Mesendoderm (in vitro differentiated cells): ENCODE measurements at regions not wholly inside any gene's neighbourhood (a gene's known extent, or its start where the extent isn't known, plus 50 kb on each side); places are given as distances from the start of the nearest gene placed in this dataset.

Experiments used
- DNase-seq: peaks from one replicate; pipeline ENCODE4 v3.0.0; 2013
- H2AK5ac ChIP-seq: 2 replicates; pipeline ENCODE4 v1.6.1; 2013; ENCODE audit warnings: low read length, inconsistent platforms
- H2BK120ac ChIP-seq: 2 replicates; pipeline ENCODE4 v1.6.1; 2013; ENCODE audit warnings: low read depth, mild to moderate bottlenecking, low read length, moderate library complexity, mixed read lengths
- H2BK15ac ChIP-seq: replicated peaks from 2 replicates; pipeline ENCODE4 v1.6.1; 2013; ENCODE audit warnings: low read depth, mild to moderate bottlenecking, moderate library complexity
- H2BK5ac ChIP-seq: 2 replicates; pipeline ENCODE4 v1.6.1; 2013; ENCODE audit warnings: low read length, inconsistent platforms
- H3K18ac ChIP-seq: 2 replicates; pipeline ENCODE4 v1.6.1; 2013; ENCODE audit warnings: mild to moderate bottlenecking, low read length, mixed read lengths
- H3K23ac ChIP-seq: one replicate; pipeline ENCODE4 v1.6.1; 2013; ENCODE audit warnings: low read length
- H3K27ac ChIP-seq: 2 replicates; pipeline ENCODE4 v1.5.1; 2013; ENCODE audit warnings: low read depth, mild to moderate bottlenecking, inconsistent platforms, low read length, moderate library complexity
- H3K27me3 ChIP-seq: 2 replicates; pipeline ENCODE4 v1.6.1; 2013; ENCODE audit warnings: low read length, control low read depth, mild to moderate bottlenecking, inconsistent platforms; ENCODE audit not compliant: insufficient read depth, poor library complexity
- H3K36me3 ChIP-seq: 2 replicates; pipeline ENCODE4 v1.6.1; 2013; ENCODE audit warnings: low read length, inconsistent platforms; ENCODE audit not compliant: control insufficient read depth, insufficient read depth
- H3K4ac ChIP-seq: one replicate; pipeline ENCODE4 v1.6.1; 2013; ENCODE audit warnings: low read depth, mild to moderate bottlenecking, low read length, moderate library complexity
- H3K4me1 ChIP-seq: 2 replicates; pipeline ENCODE4 v1.6.1; 2013; ENCODE audit warnings: low read depth, low read length, inconsistent platforms; ENCODE audit not compliant: control insufficient read depth
- H3K4me2 ChIP-seq: 2 replicates; pipeline ENCODE4 v1.6.1; 2013; ENCODE audit warnings: low read length
- H3K4me3 ChIP-seq: 2 replicates; pipeline ENCODE4 v1.5.1; 2013; ENCODE audit warnings: mild to moderate bottlenecking, low read length
- H3K56ac ChIP-seq: one replicate; pipeline ENCODE4 v1.6.1; 2013; ENCODE audit warnings: low read length
- H3K79me1 ChIP-seq: 2 replicates; pipeline ENCODE4 v1.6.1; 2013; ENCODE audit warnings: low read length, inconsistent platforms
- H3K79me2 ChIP-seq: 2 replicates; pipeline ENCODE4 v1.6.1; 2013; ENCODE audit warnings: mild to moderate bottlenecking, low read length; ENCODE audit not compliant: control insufficient read depth, insufficient read depth
- H3K9ac ChIP-seq: 2 replicates; pipeline ENCODE4 v1.6.1; 2013; ENCODE audit warnings: low read length, inconsistent platforms
- H4K5ac ChIP-seq: one replicate; pipeline ENCODE4 v1.6.1; 2013; ENCODE audit warnings: low read length
- H4K8ac ChIP-seq: one replicate; pipeline ENCODE4 v1.6.1; 2013; ENCODE audit warnings: low read depth, mild to moderate bottlenecking, control low read depth, low read length, moderate library complexity
- WGBS: extraction: QIAGEN DNeasy Blood & Tissue Kit; methylation state at CpG from one replicate; pipeline ENCODE4 v1.1.7; 2013; ENCODE audit warnings: low lambda C conversion rate, missing lambda C conversion rate; ENCODE audit not compliant: insufficient coverage; ENCODE audit errors: extremely low coverage; 5-methylcytosine and 5-hydroxymethylcytosine counted together

GRCh38 chr3:59644479-59645402 lies 594.9 kb upstream of the CFAP20DC start:
- no peak overlapping the region for H3K23ac ChIP-seq
- H4K5ac ChIP-seq = no peak overlapping the region
- no peak overlapping the region for H3K4me3 ChIP-seq
- DNase-seq = no peak
- H3K79me1 ChIP-seq = no peaks in the 10 kb centered on the region
- no peak overlapping the region for H3K18ac ChIP-seq
- no peaks in the 10 kb centered on the region for H3K79me2 ChIP-seq
- H3K36me3 ChIP-seq = no peaks in the 10 kb centered on the region
- no peak overlapping the region for H2BK15ac ChIP-seq
- H3K27me3 ChIP-seq = no peaks in the 10 kb centered on the region
- H3K4me1 ChIP-seq = no peaks in the 10 kb centered on the region
- no peak overlapping the region for H2BK120ac ChIP-seq
- H3K9ac ChIP-seq = no peak overlapping the region
- H4K8ac ChIP-seq = no peak overlapping the region
- no peak overlapping the region for H2BK5ac ChIP-seq
- no peak overlapping the region for H3K4ac ChIP-seq
- H3K56ac ChIP-seq = no peak overlapping the region
- no CpG with 5 or more reads among the region's 7 CpGs for WGBS
- H3K4me2 ChIP-seq = no peak overlapping the region
- no peak overlapping the region for H2AK5ac ChIP-seq
- no peak overlapping the region for H3K27ac ChIP-seq

- Histone ChIP-seq H3K4ac (no peak overlapping the region), H2AK5ac (no peak overlapping the region), H3K79me2 (no peaks in the 10 kb centered on the region), H2BK15ac (no peak overlapping the region), H3K4me3 (no peak overlapping the region), H3K56ac (no peak overlapping the region), H3K23ac (no peak overlapping the region), H4K8ac (no peak overlapping the region), H3K18ac (no peak overlapping the region), H3K9ac (no peak overlapping the region), H3K4me1 (no peaks in the 10 kb centered on the region), H3K27me3 (no peaks in the 10 kb centered on the region), H2BK120ac (no peak overlapping the region), H3K36me3 (no peaks in the 10 kb centered on the region), H3K27ac (no peak overlapping the region), H3K79me1 (no peaks in the 10 kb centered on the region), H4K5ac (no peak overlapping the region), H2BK5ac (no peak overlapping the region), H3K4me2 (no peak overlapping the region)
- WGBS = no CpG with 5 or more reads among the region's 7 CpGs
- no peak for DNase-seq
These were observed 591.5 kb upstream of the CFAP20DC start for GRCh38 chr3:59641169-59641899.

GRCh38 chr3:59632760-59633573 lies 583.1 kb upstream of the CFAP20DC start:
- H3K23ac ChIP-seq = no peak overlapping the region
- no peak overlapping the region for H3K4me3 ChIP-seq
- H2BK120ac ChIP-seq = no peak overlapping the region
- no peaks in the 10 kb centered on the region for H3K79me1 ChIP-seq
- H3K4me2 ChIP-seq = no peak overlapping the region
- no peak overlapping the region for H2AK5ac ChIP-seq
- no peak overlapping the region for H3K9ac ChIP-seq
- H4K5ac ChIP-seq = no peak overlapping the region
- no peaks in the 10 kb centered on the region for H3K4me1 ChIP-seq
- no CpG with 5 or more reads among the region's 8 CpGs for WGBS
- H3K56ac ChIP-seq = no peak overlapping the region
- H3K36me3 ChIP-seq = no peaks in the 10 kb centered on the region
- no peak overlapping the region for H3K4ac ChIP-seq
- no peak overlapping the region for H2BK15ac ChIP-seq
- DNase-seq = peak; percentile 58
- H3K27me3 ChIP-seq = no peaks in the 10 kb centered on the region
- no peak overlapping the region for H3K27ac ChIP-seq
- H3K18ac ChIP-seq = no peak overlapping the region
- no peak overlapping the region for H4K8ac ChIP-seq
- no peak overlapping the region for H2BK5ac ChIP-seq
- no peaks in the 10 kb centered on the region for H3K79me2 ChIP-seq

- H3K79me2 ChIP-seq = no peaks in the 10 kb centered on the region
- H3K18ac ChIP-seq = no peak overlapping the region
- H3K4me1 ChIP-seq = no peaks in the 10 kb centered on the region
- H2BK120ac ChIP-seq = no peak overlapping the region
- H3K23ac ChIP-seq = no peak overlapping the region
- H3K4me2 ChIP-seq = no peak overlapping the region
- no peak overlapping the region for H2BK5ac ChIP-seq
- H4K8ac ChIP-seq = no peak overlapping the region
- H3K56ac ChIP-seq = no peak overlapping the region
- no peak overlapping the region for H3K4ac ChIP-seq
- H3K36me3 ChIP-seq = no peaks in the 10 kb centered on the region
- H2AK5ac ChIP-seq = no peak overlapping the region
- H3K27ac ChIP-seq = no peak overlapping the region
- H3K9ac ChIP-seq = no peak overlapping the region
- no peak overlapping the region for H3K4me3 ChIP-seq
- H4K5ac ChIP-seq = no peak overlapping the region
- H3K79me1 ChIP-seq = no peaks in the 10 kb centered on the region
- no peak for DNase-seq
- H3K27me3 ChIP-seq = no peaks in the 10 kb centered on the region
- H2BK15ac ChIP-seq = no peak overlapping the region
- no CpG with 5 or more reads among the region's 2 CpGs for WGBS
These were observed 581.7 kb upstream of the CFAP20DC start for GRCh38 chr3:59631482-59631881.

- H3K79me1 ChIP-seq = no peaks in the 10 kb centered on the region
- H2AK5ac ChIP-seq = no peak overlapping the region
- no peaks in the 10 kb centered on the region for H3K27me3 ChIP-seq
- H4K8ac ChIP-seq = no peak overlapping the region
- H3K9ac ChIP-seq = no peak overlapping the region
- no peak overlapping the region for H3K4me3 ChIP-seq
- no peaks in the 10 kb centered on the region for H3K79me2 ChIP-seq
- no peak overlapping the region for H3K4ac ChIP-seq
- DNase-seq = no peak
- no peak overlapping the region for H4K5ac ChIP-seq
- no peaks in the 10 kb centered on the region for H3K4me1 ChIP-seq
- no peak overlapping the region for H3K27ac ChIP-seq
- H3K36me3 ChIP-seq = no peaks in the 10 kb centered on the region
- H2BK15ac ChIP-seq = no peak overlapping the region
- no peak overlapping the region for H3K18ac ChIP-seq
- WGBS = no CpG with 5 or more reads among the region's 3 CpGs
- H3K23ac ChIP-seq = no peak overlapping the region
- H2BK120ac ChIP-seq = no peak overlapping the region
- no peak overlapping the region for H2BK5ac ChIP-seq
- H3K4me2 ChIP-seq = no peak overlapping the region
- no peak overlapping the region for H3K56ac ChIP-seq
These were observed 571.2 kb upstream of the CFAP20DC start for GRCh38 chr3:59621037-59621436.
